ENCODE measurements at regions not wholly inside any gene's neighbourhood (a gene's known extent, or its start where the extent isn't known, plus 50 kb on each side); places are given as distances from the start of the nearest gene placed in this dataset.
A peak's percentile ranks its signal among the peaks of the same experiment; 100 is the strongest.

GRCh38 chr1:83012950-83013349 lies 986.0 kb downstream of the TTLL7 start:
- DNase-seq, result no peak

- DNase-seq, result no peak
Measured at GRCh38 chr1:83011265-83011664, 987.7 kb downstream of the TTLL7 start.

- DNase-seq, result no peak
Measured at GRCh38 chr1:83006271-83006670, 992.7 kb downstream of the TTLL7 start.

GRCh38 chr1:83000286-83000685 lies 998.6 kb downstream of the TTLL7 start:
- DNase-seq, result no peak

GRCh38 chr1:82995951-82996350 lies 1003.0 kb downstream of the TTLL7 start:
- DNase-seq, result no peak

- no peak for DNase-seq
Measured at GRCh38 chr1:82994616-82995263, 1004.2 kb downstream of the TTLL7 start.

GRCh38 chr1:82991569-82991968 lies 1007.4 kb downstream of the TTLL7 start:
- no peak for DNase-seq

- DNase-seq, result peak; percentile 33
Measured at GRCh38 chr1:82979593-82980236, 1019.2 kb downstream of the TTLL7 start.

- no peak for DNase-seq
Measured at GRCh38 chr1:82978461-82979324, 1020.2 kb downstream of the TTLL7 start.

- DNase-seq, result no peak
Measured at GRCh38 chr1:82972841-82973553, 1025.9 kb downstream of the TTLL7 start.

- DNase-seq, result no peak
Measured at GRCh38 chr1:82969340-82969739, 1029.6 kb downstream of the TTLL7 start.

GRCh38 chr1:82962658-82963057 lies 1036.3 kb downstream of the TTLL7 start:
- DNase-seq, result no peak

GRCh38 chr1:82950606-82951200 lies 1048.2 kb downstream of the TTLL7 start:
- no peak for DNase-seq

- no peak for DNase-seq
Measured at GRCh38 chr1:82948386-82948785, 1050.5 kb downstream of the TTLL7 start.

- DNase-seq, result no peak
Measured at GRCh38 chr1:82947278-82947677, 1051.7 kb downstream of the TTLL7 start.

GRCh38 chr1:82946096-82946605 lies 1052.8 kb downstream of the TTLL7 start:
- no peak for DNase-seq

- no peak for DNase-seq
Measured at GRCh38 chr1:82944822-82945221, 1054.1 kb downstream of the TTLL7 start.

GRCh38 chr1:82934074-82934473 lies 1064.9 kb downstream of the TTLL7 start:
- DNase-seq, result no peak

- no peak for DNase-seq
Measured at GRCh38 chr1:82932727-82933126, 1066.2 kb downstream of the TTLL7 start.

- DNase-seq, result no peak
Measured at GRCh38 chr1:82932207-82932606, 1066.7 kb downstream of the TTLL7 start.

GRCh38 chr1:82931006-82931405 lies 1067.9 kb downstream of the TTLL7 start:
- DNase-seq, result no peak

- no peak for DNase-seq
Measured at GRCh38 chr1:82927753-82928152, 1071.2 kb downstream of the TTLL7 start.

- DNase-seq, result no peak
Measured at GRCh38 chr1:82924666-82925065, 1074.3 kb downstream of the TTLL7 start.
